ENCODE measurements at regions not wholly inside any gene's neighbourhood (a gene's known extent, or its start where the extent isn't known, plus 50 kb on each side); places are given as distances from the start of the nearest gene placed in this dataset.

DNA sequence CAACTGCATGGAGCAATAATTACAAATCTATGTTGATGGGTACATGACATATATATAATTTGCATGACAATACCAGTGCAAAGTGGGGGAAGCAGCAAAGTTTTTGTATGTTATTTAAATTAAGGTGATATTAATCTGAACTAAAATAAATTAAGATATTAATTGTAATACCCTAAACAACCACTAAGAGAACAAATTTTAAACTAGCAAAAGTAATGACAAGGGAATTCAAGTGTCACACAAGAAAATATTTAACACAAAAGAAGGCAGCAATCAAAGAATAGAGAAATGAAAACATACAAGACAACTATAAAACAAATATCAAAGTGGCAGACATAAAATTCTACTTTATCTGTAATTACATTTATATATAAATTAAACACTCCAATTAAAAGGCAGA is 2003.4 kb downstream of the MAT2B start:
- DNase-seq (ENCODE audit: low read depth, low spot score): no peak

- DNase-seq (ENCODE audit: low read depth, low spot score): no peak
Measured at GRCh38 chr5:165521816-165522610, 2016.6 kb downstream of the MAT2B start.

- no peak for DNase-seq (ENCODE audit: low read depth, low spot score)
Measured at GRCh38 chr5:165525271-165525670, 2019.9 kb downstream of the MAT2B start.

DNA sequence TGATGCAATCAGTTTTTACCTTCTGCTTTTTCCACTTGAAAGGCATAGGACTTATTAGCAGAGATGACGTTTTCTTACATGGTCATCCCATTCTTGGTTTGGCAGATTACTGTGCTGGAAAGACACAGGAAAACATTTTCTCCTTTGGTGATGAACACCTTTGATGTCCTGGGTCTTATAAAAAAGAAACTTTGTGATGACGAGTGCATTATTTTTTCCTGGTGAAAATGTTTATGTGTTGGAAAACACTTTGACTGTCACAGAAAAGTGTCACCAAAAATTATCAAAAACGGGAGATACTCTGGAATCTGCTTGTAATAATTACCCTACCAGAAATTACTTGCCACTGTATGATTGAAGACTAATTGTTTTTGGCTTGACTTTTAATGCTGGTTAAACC is 2020.9 kb downstream of the MAT2B start:
- DNase-seq (ENCODE audit: low read depth, low spot score): no peak

DNA sequence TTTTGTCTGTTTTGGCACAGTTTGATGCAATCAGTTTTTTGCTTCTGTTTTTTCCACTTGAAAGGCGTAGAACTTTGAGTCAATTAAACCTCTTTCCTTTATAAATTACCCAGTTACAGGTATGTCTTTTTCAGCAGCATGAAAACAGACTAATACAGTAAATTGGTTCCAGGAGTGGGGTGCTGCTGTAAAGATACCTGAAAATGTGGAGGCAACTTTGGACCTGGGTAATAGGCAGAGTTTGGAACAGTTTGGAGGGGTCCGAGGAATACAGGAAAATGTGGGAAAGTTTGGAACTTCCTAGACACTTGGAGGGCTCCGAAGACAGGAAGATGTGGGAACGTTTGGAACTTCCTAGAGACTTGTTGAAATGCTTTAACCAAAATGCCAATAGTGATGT is 2022.2 kb downstream of the MAT2B start:
- no peak for DNase-seq (ENCODE audit: low read depth, low spot score)

GRCh38 chr5:165538065-165538464 is 2032.6 kb downstream of the MAT2B start:
- DNase-seq (ENCODE audit: low read depth, low spot score): no peak

DNA sequence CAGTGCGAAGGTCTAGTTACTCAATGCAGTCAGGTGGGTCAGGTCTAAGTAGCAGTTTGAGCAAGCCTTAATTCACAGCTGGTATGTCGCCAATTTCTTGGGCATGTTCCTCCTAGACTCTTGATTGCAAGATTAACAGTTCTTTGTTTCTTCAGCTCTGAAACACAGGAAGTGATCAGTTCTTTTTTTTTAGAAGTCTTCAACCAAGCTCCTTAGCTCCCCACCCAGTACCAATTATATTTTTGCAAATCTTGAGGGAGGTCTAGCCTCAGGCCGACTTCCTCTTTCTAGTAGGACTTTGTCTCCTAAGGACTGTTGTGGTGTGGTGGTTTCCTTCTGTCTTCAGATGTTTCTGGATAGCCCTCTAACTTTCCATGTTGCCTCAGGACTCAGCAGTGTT is 2054.2 kb downstream of the MAT2B start:
- no peak for DNase-seq (ENCODE audit: low read depth, low spot score)

DNA sequence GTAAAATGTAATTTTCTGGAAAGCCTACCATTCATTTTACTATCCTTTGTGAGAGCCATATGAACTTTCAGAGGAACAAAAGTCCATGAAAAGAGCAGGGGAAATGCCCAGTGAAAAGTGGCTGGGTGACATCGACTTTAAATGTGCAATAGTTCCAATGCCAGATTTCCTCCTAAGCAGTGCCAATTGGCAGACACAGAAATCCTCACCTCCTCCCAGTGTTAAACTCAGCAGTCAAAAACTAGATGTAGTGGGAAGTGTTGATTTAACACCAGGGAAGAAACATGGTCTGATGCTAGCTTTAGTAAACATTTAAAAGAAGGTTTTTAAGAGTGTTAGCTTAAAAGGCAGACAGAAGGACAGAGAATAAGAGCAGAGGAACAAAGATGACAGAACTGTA is 2055.2 kb downstream of the MAT2B start:
- DNase-seq (ENCODE audit: low read depth, low spot score): no peak

GRCh38 chr5:165565911-165566310 is 2060.5 kb downstream of the MAT2B start:
- no peak for DNase-seq (ENCODE audit: low read depth, low spot score)

GRCh38 chr5:165569551-165569950 is 2064.1 kb downstream of the MAT2B start:
- DNase-seq (ENCODE audit: low read depth, low spot score): no peak

GRCh38 chr5:165573445-165573844 is 2068.0 kb downstream of the MAT2B start:
- no peak for DNase-seq (ENCODE audit: low read depth, low spot score)

- DNase-seq (ENCODE audit: low read depth, low spot score): no peak
Measured at GRCh38 chr5:165574100-165574499, 2068.7 kb downstream of the MAT2B start.

- no peak for DNase-seq (ENCODE audit: low read depth, low spot score)
Measured at GRCh38 chr5:165576678-165577275, 2071.4 kb downstream of the MAT2B start.

- no peak for DNase-seq (ENCODE audit: low read depth, low spot score)
Measured at GRCh38 chr5:165579911-165580310, 2074.5 kb downstream of the MAT2B start.

DNA sequence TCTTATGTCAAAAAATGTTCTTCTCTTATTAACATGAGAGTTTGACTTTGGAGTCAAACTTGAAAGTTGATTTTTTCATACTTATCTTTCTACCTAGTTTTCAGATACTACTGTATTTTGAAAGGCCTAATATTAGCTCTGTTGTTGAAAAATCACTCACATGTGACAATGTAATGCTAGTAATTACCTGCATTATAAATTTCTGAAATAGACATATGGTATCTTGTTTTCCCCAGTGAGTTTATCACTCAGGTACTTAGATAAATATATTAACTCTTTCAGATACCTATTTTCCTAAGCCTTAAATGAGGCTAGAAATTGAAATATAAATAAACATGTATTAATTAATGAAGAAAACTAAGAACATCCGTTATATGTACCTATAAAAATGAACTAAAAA is 2089.3 kb downstream of the MAT2B start:
- no peak for DNase-seq (ENCODE audit: low read depth, low spot score)

- DNase-seq (ENCODE audit: low read depth, low spot score): no peak
Measured at GRCh38 chr5:165602529-165602928, 2097.1 kb downstream of the MAT2B start.

DNA sequence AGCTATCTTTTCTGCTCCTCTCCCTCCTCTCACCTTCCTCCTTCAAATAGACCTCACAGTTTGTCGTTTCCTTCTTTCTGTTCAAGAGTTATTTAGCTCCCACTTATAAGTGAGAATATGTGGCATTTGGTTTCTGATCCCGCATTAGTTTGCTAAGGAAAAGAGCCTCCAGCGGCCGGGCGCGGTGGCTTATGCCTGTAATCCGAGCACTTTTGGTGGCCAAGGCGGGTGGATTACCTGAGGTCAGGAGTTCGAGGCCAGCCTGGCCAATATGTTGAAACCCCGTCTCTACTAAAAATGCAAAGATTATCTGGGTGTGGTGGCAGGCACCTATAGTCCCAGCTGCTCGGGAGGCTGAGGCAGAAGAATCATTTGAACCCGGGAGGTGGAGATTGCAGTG is 2101.6 kb downstream of the MAT2B start:
- no peak for DNase-seq (ENCODE audit: low read depth, low spot score)

- no peak for DNase-seq (ENCODE audit: low read depth, low spot score)
Measured at GRCh38 chr5:165609871-165610270, 2104.5 kb downstream of the MAT2B start.

DNA sequence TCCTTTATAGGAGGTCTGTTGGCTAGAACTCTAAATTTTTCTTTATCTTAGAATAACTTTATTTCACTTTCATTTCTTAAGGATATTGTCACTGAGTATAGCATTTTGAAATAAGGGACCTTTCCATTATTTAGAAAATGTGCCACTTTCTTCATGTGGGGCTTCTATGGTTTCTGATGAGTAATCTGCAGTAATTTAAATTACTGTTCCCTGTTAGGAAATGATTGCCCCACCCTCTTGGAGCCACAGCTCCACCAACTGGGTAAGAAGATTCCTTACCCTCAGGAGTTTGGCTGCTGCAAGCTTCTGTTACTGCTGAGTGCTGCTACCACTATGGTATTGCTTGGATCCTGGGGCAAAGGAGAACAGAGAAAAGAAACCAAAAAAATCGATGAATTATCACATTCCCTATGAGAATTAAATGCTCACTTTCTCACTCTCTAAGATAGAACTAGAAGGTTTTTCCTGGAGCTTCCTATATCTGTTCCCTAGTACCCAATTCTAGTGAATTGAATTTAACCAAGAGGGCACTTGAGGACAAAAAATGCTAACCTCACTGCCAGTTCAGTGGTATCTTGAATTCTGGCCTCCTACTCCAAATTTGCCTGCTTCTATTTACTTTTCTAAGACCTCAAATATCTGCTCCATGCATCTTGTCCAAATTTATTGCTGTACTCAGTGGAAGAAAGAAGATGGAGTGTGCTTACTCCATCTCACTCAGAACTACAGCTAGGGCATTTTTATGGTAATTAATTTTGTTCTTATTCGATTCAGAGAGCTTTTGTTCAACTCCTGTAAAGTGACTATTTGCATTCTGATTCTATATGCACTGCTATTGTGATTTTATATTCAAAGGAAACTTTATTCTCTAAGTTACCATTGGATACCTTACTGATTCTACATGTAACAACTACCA is 2111.3 kb downstream of the MAT2B start:
- DNase-seq (ENCODE audit: low read depth, low spot score): no peak

- DNase-seq (ENCODE audit: low read depth, low spot score): no peak
Measured at GRCh38 chr5:165617491-165617890, 2112.1 kb downstream of the MAT2B start.

- no peak for DNase-seq (ENCODE audit: low read depth, low spot score)
Measured at GRCh38 chr5:165620394-165620793, 2115.0 kb downstream of the MAT2B start.

- DNase-seq (ENCODE audit: low read depth, low spot score): no peak
Measured at GRCh38 chr5:165622864-165623536, 2117.6 kb downstream of the MAT2B start.

Data from brain pericyte (primary cell).